Right renal cortex interstitium (tissue), 3 donors: ENCODE measurements at regions not wholly inside any gene's neighbourhood (a gene's known extent, or its start where the extent isn't known, plus 50 kb on each side); places are given as distances from the start of the nearest gene placed in this dataset.
"Not testable (repeated sequence)": the region's sequence is repeated elsewhere in the genome, so short reads cannot be mapped to it uniquely, and the experiment has no call there.

ENCODE experiments used
- DNase-seq, 3 donors: peaks; one replicate each; pipeline ENCODE4 v3.0.0-alpha.2; 2013; ENCODE audit warnings: low read depth in 3 of 3, low spot score in 2 of 3

GRCh38 chr4:72945719-72946336, 123.7 kb downstream of the COX18 start:
- no peak for DNase-seq

GRCh38 chr4:72942565-72942964, 127.0 kb downstream of the COX18 start:
- no peak for DNase-seq

- DNase-seq: no peak
These were observed 131.0 kb downstream of the COX18 start for GRCh38 chr4:72938516-72938915.

GRCh38 chr4:72935462-72935861, 134.1 kb downstream of the COX18 start:
- DNase-seq: no peak

GRCh38 chr4:72933029-72933428, 136.5 kb downstream of the COX18 start:
- DNase-seq: no peak

GRCh38 chr4:72931346-72931745, 138.2 kb downstream of the COX18 start:
- no peak for DNase-seq

GRCh38 chr4:72929596-72930274, 139.8 kb downstream of the COX18 start:
- DNase-seq: not testable (repeated sequence)

GRCh38 chr4:72924814-72925213, 144.7 kb downstream of the COX18 start:
- DNase-seq: no peak

GRCh38 chr4:72919937-72920336, 149.6 kb downstream of the COX18 start:
- DNase-seq: no peak

- DNase-seq: no peak
These were observed 150.1 kb downstream of the COX18 start for GRCh38 chr4:72919464-72919863.

GRCh38 chr4:72918362-72918761, 151.2 kb downstream of the COX18 start:
- no peak for DNase-seq

GRCh38 chr4:72911316-72911715, 158.2 kb downstream of the COX18 start:
- no peak for DNase-seq

GRCh38 chr4:72909461-72909860, 160.1 kb downstream of the COX18 start:
- no peak for DNase-seq

GRCh38 chr4:72902354-72902753, 167.2 kb downstream of the COX18 start:
- DNase-seq: no peak

GRCh38 chr4:72901553-72901952, 168.0 kb downstream of the COX18 start:
- no peak for DNase-seq

- DNase-seq: no peak
These were observed 168.6 kb downstream of the COX18 start for GRCh38 chr4:72900952-72901351.

- DNase-seq: no peak
These were observed 169.9 kb downstream of the COX18 start for GRCh38 chr4:72899621-72900020.

- DNase-seq: no peak
These were observed 170.3 kb downstream of the COX18 start for GRCh38 chr4:72899214-72899613.

- DNase-seq: no peak
These were observed 173.0 kb downstream of the COX18 start for GRCh38 chr4:72896515-72896914.

- no peak for DNase-seq
These were observed 174.1 kb downstream of the COX18 start for GRCh38 chr4:72895408-72895807.

GRCh38 chr4:72893354-72894066, 176.0 kb downstream of the COX18 start:
- no peak for DNase-seq

- no peak for DNase-seq
These were observed 181.2 kb downstream of the COX18 start for GRCh38 chr4:72888331-72888730.
